GM11168 (cell line): ENCODE measurements at regions not wholly inside any gene's neighbourhood (a gene's known extent, or its start where the extent isn't known, plus 50 kb on each side); places are given as distances from the start of the nearest gene placed in this dataset.
"Not testable (repeated sequence)": the region's sequence is repeated elsewhere in the genome, so short reads cannot be mapped to it uniquely, and the experiment has no call there.

Experiments used
- in situ Hi-C: fragments of 300-500 bp; cut with MboI; formaldehyde crosslinking; loops from one replicate; pipeline ENCODE4 v1.12.0; 2022; ENCODE audit warnings: low sequenced_read_pairs; ENCODE audit not compliant: unreplicated experiment

GRCh38 chrX:38937400-38937799 is 136.1 kb downstream of the MID1IP1 start:
- in situ Hi-C loops = no loop called here

- in situ Hi-C loops = no loop called here
Observed at GRCh38 chrX:38937926-38938325, 136.7 kb downstream of the MID1IP1 start.

- in situ Hi-C loops = no loop called here
Observed at GRCh38 chrX:38939067-38939466, 137.8 kb downstream of the MID1IP1 start.

GRCh38 chrX:38940547-38940946 is 139.3 kb downstream of the MID1IP1 start:
- in situ Hi-C loops = no loop called here

GRCh38 chrX:38941675-38942074 is 140.4 kb downstream of the MID1IP1 start:
- in situ Hi-C loops = no loop called here

- in situ Hi-C loops = no loop called here
Observed at GRCh38 chrX:38943120-38943519, 141.9 kb downstream of the MID1IP1 start.

GRCh38 chrX:38948046-38948445 is 146.8 kb downstream of the MID1IP1 start:
- in situ Hi-C loops = no loop called here

- in situ Hi-C loops = no loop called here
Observed at GRCh38 chrX:38954520-38954919, 153.3 kb downstream of the MID1IP1 start.

GRCh38 chrX:38959736-38960135 is 158.5 kb downstream of the MID1IP1 start:
- in situ Hi-C loops = no loop called here

GRCh38 chrX:38960137-38960536 is 158.9 kb downstream of the MID1IP1 start:
- in situ Hi-C loops = no loop called here

- in situ Hi-C loops = no loop called here
Observed at GRCh38 chrX:38961936-38962335, 160.7 kb downstream of the MID1IP1 start.

GRCh38 chrX:38963244-38963643 is 162.0 kb downstream of the MID1IP1 start:
- in situ Hi-C loops = not testable (repeated sequence)

GRCh38 chrX:38965888-38966287 is 164.6 kb downstream of the MID1IP1 start:
- in situ Hi-C loops = no loop called here

GRCh38 chrX:38968344-38969216 is 167.3 kb downstream of the MID1IP1 start:
- in situ Hi-C loops = no loop called here

- in situ Hi-C loops = no loop called here
Observed at GRCh38 chrX:38970074-38970473, 168.8 kb downstream of the MID1IP1 start.

GRCh38 chrX:38970845-38971244 is 169.6 kb downstream of the MID1IP1 start:
- in situ Hi-C loops = no loop called here

- in situ Hi-C loops = no loop called here
Observed at GRCh38 chrX:38973322-38973721, 172.1 kb downstream of the MID1IP1 start.

- in situ Hi-C loops = no loop called here
Observed at GRCh38 chrX:38974542-38974941, 173.3 kb downstream of the MID1IP1 start.

GRCh38 chrX:38975368-38975942 is 174.2 kb downstream of the MID1IP1 start:
- in situ Hi-C loops = loop anchor here (25.0 kb wide), 1 partner anchor 213 kb away; no protein-coding TSS in a partner anchor

- in situ Hi-C loops = loop anchor here (25.0 kb wide), 1 partner anchor 220 kb away; no protein-coding TSS in a partner anchor
Observed at GRCh38 chrX:38982370-38982769, 181.1 kb downstream of the MID1IP1 start.

GRCh38 chrX:38982843-38983242 is 181.6 kb downstream of the MID1IP1 start:
- in situ Hi-C loops = loop anchor here (25.0 kb wide), 1 partner anchor 221 kb away; no protein-coding TSS in a partner anchor
